Keratinocyte (primary cell): ENCODE measurements at regions not wholly inside any gene's neighbourhood (a gene's known extent, or its start where the extent isn't known, plus 50 kb on each side); places are given as distances from the start of the nearest gene placed in this dataset.

Source experiments
- EZH2 ChIP-seq: IDR thresholded peaks from one replicate; pipeline ENCODE4 v1.6.1; 2012; ENCODE audit warnings: inconsistent platforms, mild to moderate bottlenecking, low read length, moderate library complexity
- TF ChIP-seq, protein P1 (sequence below), 3 experiments: IDR thresholded peaks in 1 of 3; conservative IDR thresholded peaks in 1 of 3; optimal IDR thresholded peaks in 1 of 3; 2 replicates in 2 of 3; 3 replicates in 1 of 3; pipeline versions ENCODE3 to v1.5.1; 2011; ENCODE audit warnings: low read length in 3 of 3, mild to moderate bottlenecking in 3 of 3, moderate library complexity in 2 of 3, control low read depth in 1 of 3, inconsistent platforms in 1 of 3; ENCODE audit not compliant: insufficient read depth in 2 of 3; ENCODE audit errors: extremely low read depth in 1 of 3

DNA sequence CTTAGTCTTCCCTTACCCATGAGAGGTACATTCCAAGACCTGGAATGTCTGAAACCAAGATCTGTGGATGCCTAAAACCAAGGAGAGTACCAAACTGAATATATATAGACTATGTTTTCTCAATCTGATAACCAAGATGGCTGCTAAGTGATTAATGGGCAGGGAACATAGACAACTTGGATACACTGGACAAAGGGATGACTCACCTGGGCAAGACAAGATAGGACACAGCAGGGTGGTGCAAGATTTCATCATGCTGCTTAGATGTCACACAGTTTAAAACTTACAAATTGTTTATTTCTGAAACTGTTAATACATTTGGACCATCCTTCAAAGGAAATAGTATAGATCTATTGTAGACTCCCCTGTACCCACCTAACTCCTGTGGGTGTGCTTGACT is 130.9 kb downstream of the HTR1A start:
- TF ChIP-seq, protein P1, sequence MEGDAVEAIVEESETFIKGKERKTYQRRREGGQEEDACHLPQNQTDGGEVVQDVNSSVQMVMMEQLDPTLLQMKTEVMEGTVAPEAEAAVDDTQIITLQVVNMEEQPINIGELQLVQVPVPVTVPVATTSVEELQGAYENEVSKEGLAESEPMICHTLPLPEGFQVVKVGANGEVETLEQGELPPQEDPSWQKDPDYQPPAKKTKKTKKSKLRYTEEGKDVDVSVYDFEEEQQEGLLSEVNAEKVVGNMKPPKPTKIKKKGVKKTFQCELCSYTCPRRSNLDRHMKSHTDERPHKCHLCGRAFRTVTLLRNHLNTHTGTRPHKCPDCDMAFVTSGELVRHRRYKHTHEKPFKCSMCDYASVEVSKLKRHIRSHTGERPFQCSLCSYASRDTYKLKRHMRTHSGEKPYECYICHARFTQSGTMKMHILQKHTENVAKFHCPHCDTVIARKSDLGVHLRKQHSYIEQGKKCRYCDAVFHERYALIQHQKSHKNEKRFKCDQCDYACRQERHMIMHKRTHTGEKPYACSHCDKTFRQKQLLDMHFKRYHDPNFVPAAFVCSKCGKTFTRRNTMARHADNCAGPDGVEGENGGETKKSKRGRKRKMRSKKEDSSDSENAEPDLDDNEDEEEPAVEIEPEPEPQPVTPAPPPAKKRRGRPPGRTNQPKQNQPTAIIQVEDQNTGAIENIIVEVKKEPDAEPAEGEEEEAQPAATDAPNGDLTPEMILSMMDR (optimal IDR thresholded peaks at IDR 0.05 in 1 of 3, IDR thresholded peaks at IDR 0.05 in 1 of 3, conservative IDR thresholded peaks at IDR 0.05 in 1 of 3; ENCODE audit: extremely low read depth in 1 of 3, insufficient read depth in 2 of 3, low read length in 3 of 3), result no peak
- no peak for TF ChIP-seq EZH2
